HK-2 (cell line): ENCODE measurements at regions not wholly inside any gene's neighbourhood (a gene's known extent, or its start where the extent isn't known, plus 50 kb on each side); places are given as distances from the start of the nearest gene placed in this dataset.
"Not testable (repeated sequence)": the region's sequence is repeated elsewhere in the genome, so short reads cannot be mapped to it uniquely, and the experiment has no call there.

Experiments used
- DNase-seq: peaks from one replicate; pipeline ENCODE4 v3.0.0-alpha.2; 2018; ENCODE audit not compliant: unreplicated experiment

DNA sequence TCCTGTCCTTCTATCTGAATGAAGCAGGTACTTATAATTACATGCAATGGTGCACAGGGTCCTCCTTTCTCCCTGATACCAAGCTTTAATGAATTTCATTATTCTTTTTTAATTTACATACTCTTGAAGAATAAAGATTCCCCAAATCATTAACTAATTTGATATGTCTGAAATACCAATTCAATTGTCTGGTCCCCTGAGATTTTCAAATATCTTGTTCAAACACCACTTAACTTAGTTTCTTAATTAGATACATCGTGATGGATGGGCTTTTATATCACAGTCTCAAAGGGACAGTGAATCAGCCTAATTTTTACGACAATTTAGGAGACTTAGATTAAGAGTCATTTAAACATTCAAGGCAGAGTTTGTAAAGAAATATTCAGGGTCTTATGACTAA lies 1054.6 kb downstream of the PLA2G4A start:
- DNase-seq: no peak

DNA sequence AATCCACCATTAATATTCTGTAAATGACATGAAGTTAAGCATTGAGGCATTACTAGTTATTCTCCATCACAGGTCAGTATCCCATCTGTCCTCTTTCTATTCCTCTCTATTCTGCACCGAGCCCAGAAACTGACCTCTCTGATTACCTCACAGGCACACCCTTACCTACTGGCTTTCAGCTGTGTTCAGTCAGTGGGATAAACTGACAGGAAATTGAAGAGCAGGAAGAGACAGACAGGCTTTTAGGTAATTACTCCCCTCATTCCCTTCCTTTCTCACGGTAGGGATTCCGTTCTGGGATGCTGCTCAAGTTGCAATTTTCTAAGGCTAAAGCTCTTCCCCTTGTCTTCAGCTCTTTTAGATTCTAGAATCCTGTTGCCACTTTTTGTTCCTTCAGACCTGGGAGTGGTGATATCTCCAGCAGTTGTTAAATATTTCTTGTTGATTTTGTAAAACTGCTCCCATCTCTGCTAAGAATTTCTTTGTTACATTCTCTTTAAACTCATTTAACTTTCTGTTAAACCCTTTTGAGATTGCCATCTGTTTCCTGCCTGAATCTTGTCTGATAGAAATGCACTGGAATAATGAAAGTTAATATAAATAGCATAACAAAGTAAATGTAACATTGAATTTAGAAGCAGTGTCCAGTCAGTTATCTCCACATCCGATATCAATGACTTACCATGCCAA lies 1063.4 kb downstream of the PLA2G4A start:
- DNase-seq: no peak

DNA sequence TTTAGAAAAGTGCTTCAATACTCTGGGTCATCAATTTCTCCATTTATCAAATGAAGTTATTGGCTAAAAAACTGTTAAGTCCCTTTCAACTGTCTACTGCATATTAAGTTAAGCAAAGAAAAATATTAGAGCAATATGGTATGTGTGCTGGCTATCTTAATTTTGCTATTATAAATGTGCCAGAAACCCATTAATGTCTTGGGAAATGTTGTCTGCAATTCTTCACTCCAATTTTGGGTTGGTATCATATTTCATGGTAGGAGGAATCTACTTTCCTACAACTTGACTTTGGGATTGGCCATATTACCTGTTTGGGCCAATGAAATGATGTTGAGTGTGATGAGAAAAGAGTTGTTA lies 1063.9 kb downstream of the PLA2G4A start:
- DNase-seq: no peak

DNA sequence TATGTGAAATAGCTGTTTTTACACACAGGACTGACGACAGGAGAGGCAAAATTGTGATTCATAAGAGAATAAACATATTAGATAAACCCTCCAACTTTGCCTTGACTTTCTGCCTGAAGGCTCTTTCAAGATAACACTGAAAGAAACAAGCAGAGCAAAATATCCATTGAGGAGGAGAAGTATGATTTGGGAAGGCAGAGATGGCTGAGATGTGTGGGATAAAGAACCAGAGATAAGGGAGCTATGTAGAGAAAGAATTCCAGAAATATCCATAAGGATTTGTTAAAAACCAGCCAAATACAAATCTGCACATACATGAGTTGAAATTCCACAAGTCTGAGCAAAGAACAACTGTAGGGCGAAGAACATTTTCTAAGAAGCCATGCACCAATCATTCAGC lies 1064.7 kb downstream of the PLA2G4A start:
- no peak for DNase-seq

DNA sequence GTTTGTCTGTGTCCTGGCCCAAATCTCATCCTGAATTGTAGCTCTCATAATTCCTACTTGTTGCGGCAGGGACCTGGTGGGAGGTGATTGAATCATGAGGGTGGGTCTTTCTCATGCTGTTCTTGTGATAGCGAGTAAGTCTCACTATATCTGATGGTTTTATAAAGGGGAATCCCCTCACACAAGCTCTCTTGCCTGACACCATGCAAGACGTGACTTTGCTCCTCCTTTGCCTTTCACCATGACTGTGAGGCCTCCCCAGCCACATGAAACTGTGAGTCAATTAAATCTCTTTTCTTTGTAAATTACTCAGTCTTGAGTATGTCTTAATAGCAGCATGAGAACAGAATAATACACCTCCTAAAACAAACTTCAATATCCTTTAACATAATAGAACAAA lies 1065.6 kb downstream of the PLA2G4A start:
- no peak for DNase-seq

DNA sequence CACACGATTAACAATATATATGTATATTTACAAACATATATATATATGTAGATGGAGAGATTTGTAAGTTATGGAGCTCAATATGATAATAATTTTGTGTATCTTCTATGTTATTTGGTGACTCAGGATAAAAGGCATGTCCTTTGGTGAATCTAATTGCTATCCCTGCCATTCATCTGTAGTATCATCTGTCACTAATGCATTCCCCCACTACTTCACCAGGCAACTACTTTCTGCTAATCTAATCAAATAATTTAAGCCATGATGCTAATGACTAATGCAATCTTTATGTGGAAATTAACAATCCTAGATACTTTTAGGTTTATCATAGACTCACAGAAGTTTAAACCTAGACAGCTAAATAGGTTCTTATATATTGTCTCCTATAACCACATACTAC lies 1074.5 kb downstream of the PLA2G4A start:
- DNase-seq: no peak

DNA sequence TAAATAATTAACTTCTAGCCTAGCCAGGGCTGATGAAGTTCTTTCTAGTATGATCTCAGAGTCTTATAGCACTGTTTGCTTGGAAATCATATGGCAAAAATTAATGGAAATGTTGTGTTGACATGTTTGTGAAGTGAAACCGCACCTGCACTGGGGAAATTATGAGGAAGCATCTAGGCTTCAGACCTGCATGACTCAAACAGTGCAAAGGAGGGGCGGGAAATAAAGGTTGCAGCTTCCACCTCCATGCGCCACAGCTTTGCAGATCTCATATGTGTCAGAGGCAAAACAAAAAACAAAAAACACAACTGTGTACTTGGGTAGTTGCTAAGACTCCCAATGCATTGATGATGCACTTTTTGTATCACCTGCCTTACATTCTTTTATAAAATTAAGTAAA lies 1080.6 kb downstream of the PLA2G4A start:
- DNase-seq: no peak

DNA sequence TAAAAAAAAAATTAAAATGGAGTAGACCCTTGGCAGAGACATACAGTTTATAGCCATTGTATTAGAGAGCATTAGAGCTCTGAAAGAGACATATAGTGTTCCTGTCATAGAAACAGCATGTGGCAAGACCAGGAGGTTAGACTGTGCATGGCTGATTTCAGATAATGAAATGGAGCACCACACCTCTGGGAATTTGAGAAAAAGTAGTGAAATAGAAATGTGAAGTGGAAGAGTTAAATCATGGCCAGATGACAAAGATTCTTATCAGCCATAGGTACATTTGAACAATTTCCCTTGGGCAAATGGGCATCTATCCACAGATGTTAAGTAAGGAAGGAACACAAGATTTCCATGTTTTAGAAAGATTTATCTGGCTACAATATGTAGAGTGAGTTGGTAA lies 1083.1 kb downstream of the PLA2G4A start:
- no peak for DNase-seq

DNA sequence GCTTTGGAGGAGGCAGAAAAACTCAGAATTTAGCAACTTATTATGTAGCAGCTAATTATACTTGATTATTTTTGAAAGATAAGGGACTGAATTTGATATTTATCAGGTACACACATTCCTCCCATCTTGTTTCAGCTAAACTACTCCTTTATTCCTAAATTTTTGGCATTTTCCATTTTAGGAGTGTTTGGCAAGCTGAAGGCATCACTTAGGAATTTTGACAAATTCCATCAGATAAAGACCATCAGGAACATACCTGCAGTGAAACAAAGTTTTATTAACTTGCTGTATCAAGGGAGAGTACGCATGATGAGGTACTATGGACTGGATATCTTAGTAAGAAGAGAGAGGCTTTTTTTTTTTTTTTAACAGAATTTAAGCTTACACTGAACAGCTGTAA lies 1092.2 kb downstream of the PLA2G4A start:
- DNase-seq: no peak

DNA sequence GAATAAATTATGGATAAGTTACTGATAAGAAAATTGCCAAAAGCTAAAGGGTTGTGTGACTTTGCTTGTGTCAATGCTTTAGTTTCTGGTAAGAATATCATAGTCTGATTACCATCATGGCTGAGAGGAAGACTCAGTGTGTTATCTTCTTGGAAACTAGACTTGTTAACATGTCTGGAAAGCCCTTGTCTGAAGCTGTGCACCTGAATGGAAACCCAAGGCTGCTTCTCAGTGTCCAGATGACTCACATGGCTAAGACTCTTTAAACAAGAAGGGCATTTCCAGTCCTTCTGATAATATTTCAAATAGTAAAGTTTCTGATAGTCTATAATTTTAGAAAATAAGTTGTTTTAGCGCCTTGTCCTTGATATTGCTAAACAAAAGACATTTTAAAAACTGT lies 1092.7 kb downstream of the PLA2G4A start:
- DNase-seq: no peak

DNA sequence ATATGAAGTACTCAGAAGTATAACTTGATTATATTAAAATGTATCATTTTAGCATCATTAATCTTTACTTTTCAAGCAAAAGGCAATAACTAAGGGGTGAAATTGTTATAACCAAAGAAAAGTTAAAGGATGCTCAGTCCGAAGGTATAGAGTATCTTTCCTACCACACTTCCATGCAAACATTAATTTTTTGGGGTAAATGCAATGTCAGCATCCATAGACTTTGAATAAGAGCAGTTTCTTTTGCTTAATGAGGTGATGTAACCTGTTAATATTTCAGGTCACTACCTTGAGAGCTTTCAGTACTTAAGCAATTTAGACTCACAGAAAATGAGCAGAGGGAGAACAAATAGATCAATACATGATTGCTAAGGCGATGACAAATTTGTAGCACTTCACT lies 1093.5 kb downstream of the PLA2G4A start:
- no peak for DNase-seq

DNA sequence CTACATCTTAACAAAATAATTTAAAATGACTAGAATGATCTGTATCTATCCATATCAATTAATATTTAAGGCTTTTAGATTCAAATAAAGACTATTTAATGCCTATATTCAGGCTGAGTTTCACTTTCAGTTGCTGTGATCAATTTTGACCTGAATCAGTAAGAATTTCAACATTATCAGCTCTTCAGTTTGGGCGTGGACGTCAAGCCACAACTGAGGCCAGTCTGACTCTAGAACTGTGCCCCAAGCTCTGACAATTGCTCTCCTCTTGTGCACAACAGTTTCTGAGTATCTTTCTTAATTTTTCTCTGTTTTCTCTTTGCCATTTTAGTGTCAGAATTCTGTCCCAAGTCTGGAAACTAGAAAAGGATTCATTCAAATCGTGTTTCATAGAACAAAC lies 1095.5 kb downstream of the PLA2G4A start:
- DNase-seq: no peak

DNA sequence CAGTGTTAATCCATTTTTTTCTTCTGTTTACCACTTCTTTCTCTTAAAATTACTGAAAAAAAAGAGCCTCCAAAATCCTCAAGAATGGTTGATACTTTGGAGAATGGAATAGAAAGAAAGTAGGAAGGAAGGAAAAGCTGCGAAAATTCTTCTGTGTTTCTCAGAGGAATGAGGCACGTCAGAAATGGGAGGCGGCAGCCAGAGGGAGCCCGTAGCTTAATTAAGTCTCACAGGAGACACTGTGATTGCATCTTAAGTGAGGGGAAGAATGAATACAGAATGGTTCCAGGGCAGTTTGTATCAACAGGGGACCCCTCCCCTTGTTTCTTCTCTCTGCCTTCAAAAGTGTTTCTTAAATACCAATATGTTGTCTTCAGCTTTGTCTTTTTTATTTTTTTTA lies 1099.5 kb downstream of the PLA2G4A start:
- no peak for DNase-seq

DNA sequence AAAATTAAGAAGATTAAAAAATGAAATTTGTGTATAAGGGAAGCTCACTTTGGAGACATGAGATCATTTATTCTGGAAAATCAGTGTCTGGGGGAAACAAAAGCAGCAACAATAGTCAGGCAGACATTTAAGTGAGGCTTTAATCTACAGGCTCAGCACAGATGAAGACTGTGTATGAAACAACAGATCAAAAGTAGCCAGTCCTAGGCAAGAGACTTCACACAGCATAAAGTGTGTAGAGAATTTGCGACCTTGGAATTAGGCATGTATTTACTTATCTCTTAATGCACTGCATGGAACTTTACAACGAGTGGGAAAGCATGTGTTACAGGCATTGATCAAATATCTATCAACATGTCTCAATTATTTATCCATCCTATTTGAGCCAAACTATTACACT lies 1099.9 kb downstream of the PLA2G4A start:
- no peak for DNase-seq

DNA sequence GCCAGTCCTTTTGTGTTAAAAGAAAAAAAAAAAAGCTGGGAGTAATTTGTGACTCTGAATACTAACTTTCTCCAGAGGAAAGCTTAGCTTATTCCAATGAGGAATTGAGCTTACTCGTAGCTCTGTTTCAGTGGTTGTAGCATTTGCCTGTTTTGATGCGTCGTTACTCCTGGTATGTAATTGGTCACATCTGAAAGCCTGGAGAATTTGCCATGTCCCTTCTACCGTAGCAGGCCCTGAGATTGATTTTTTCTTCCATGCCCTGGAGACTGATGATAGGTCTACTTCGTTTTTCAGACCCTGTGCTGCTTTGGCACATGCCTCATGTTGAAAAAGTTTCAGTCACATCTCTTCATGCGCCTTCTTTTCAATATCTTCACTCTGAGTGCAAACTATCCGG lies 1103.0 kb downstream of the PLA2G4A start:
- DNase-seq: no peak

DNA sequence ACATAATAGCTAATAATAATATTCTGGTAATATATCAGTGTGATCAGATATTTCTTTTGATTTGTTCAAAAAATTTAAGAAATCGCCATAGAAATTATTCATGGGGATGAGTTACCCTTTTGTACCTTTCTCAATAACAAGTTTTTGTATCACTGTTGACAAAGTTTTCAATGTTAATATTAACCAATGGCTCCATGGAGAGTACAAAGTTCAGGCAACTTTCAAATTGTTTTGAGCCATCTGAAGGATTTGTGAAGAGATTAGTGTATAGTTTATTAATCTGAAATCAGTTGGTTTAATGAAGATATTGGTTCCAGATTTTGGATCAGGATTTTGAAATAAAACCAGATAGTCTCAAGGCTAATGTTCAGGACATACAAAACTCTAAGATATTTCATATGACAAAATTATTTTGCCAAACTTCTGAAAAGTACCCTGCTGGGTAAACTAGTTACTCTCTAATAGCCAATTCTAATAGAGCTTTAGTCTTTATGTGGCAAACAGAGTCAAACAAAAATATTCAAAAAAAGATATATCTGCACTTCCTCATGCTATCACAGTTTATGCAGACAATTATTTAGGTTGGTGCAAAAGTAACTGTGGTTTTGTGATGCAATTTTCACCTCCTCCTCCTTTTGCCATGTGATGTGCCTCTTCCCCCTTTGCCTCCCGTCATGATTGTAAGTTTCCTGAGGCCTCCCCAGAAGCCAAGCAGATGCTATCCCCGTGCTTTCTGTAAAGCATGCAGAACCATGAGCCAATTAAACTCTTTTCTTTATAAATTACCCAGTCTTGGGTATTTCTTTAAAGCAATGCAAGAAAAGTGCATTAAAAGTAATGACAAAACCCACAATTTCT lies 1105.0 kb downstream of the PLA2G4A start:
- DNase-seq: no peak

DNA sequence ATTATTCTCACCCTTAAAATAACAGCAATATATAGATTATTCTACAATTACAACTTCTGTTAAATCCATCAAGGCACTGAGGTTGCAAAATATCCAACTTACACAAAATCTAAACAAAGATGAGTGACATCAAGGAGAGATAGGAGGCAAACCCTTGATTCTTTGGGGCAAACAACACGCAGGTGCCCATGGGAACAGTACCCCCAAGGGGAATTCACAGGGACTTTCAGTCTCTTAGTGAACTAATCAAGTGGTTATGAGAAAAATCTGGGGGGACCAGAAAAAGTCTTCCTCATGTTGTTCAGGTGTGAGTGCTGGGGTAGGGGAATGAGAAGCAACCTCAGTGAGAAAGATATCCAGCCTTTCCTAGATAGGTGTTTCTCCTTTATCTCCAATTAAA lies 1107.9 kb downstream of the PLA2G4A start:
- no peak for DNase-seq

DNA sequence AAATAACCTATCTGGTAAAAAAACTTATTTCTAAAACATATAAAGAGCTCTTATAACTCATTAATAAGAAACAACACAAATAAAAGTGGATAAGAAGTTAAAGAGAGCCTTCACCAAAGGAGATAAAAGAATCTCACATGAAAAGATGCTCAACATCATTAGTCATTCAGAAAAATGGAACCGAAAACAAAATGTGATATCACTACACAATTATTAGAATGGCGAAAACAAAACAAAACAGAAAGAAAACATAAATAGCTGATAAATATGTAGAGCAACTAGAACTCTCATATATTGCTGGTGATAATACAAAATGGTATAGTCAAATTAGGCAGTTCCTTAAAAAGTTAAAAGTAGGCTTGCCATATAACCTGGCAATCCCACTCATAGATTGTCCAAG lies 1109.3 kb downstream of the PLA2G4A start:
- DNase-seq: no peak

DNA sequence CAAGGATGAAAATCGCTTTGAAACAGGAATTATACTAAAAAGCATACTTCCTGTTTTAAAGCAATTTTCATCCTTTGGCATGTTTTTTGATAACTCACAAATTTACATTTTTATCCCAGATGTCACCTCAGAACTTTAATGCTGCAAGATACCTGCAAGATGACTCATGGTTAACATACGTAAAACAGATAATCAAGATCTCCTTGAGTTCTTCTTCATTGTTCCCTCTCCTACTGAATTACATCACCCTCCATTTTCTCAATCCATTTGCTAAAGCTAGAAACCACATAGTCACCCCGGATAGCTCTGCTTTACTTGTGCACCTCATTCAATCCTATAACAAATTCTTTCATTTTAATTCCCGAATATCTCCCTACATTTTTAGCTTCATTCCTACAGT lies 1114.2 kb downstream of the PLA2G4A start:
- DNase-seq: no peak

DNA sequence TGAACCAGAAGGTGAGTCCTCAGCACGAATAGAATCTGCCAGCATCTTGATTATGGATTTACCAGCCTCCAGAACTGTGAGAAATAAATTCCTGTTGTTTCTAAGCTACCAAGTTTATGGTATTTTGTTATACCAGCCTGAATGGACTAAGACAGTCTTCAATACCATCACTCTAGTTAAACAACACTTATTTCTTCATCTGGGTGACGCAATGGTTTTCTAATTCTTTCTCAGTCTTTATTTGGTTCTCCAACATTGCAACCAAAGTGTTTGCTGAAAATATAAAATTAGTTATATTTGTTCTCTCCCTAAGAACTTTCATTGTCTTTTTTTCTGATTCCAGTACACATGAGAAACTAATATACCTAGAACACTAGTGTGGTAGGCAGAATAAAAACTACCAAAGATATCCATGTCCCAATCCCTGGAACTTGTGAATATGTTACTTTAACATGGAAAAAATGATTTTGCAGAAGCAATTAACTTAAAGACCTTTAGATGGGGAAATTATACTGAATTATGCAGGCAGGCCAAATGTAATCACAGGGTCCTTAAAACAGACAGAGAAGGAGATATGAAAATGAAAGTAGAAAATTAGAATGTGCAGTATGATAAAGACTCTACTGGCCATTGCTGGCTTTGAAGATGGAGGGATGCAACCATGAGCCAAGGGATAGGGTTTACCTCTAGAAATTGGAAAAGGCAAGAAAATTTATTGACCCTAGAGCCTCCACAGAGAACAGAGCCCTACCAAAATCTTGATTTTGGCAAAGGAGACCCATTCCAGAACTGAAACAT lies 1115.1 kb downstream of the PLA2G4A start:
- DNase-seq: no peak

DNA sequence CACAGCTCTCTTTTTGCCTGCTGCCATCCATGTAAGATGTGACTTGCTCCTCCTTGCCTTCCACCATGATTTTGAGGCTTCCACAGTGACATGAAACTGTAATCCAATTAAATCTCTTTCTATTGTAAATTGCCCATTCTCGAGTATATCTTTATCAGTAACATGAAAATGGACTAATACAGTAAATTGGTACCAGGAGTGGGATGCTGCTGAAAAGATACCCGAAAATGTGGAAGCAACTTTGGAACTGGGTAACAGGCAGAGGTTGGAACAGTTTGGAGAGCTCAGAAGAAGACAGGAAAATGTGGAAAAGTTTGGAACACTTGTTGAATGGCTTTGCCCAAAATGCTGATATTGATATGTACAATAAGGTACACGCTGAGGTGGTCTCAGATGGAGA lies 1117.9 kb downstream of the PLA2G4A start:
- DNase-seq: not testable (repeated sequence)

DNA sequence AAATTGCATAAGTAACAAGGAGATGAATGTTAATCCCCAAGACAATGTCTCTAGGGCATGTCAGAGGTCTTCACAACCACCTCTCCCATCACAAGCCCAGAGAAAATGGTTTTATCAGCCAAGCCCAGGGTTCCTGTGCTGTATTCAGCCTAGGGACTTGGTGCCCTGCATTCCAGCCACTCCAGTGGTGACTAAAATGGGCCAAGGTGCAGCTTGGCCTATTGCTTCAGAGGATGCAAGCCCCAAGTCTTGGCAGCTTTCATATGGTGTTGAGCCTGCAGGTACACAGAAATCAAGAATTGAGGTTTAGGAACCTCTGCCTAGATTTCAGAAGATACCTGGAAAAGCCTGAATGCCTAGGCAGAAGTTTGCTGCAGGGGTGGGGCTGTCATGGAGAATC lies 1118.6 kb downstream of the PLA2G4A start:
- no peak for DNase-seq
